ENCODE measurements at regions not wholly inside any gene's neighbourhood (a gene's known extent, or its start where the extent isn't known, plus 50 kb on each side); places are given as distances from the start of the nearest gene placed in this dataset.

- TF ChIP-seq CTCF (IDR thresholded peaks at IDR 0.05; ENCODE audit: low read length) (no peak), EZH2 (optimal IDR thresholded peaks at IDR 0.05; ENCODE audit: low read depth, low read length) (no peak)
These were observed 134.0 kb upstream of the FAM78B start for GRCh38 chr1:166300767-166301166.

Data from MM.1S (cell line).